K562 (cell line): ENCODE measurements at regions not wholly inside any gene's neighbourhood (a gene's known extent, or its start where the extent isn't known, plus 50 kb on each side); places are given as distances from the start of the nearest gene placed in this dataset.

Source experiments
- ATAC-seq: fragments of 200-7000 bp; cut with Tn5 transposase; 3 replicates; pipeline ENCODE4 v1.9.1; 2020; ENCODE audit warnings: moderate library complexity
- BruUV-seq: library from RNA; stranded (reverse); fragments of 400-500 nt; replicated peaks from 2 replicates; lab custom pipeline; 2021; lab: Mats Ljungman, UMichigan
- CTCF ChIA-PET: fragments of 300-600 bp; formaldehyde crosslinking; extraction: SDS; loops from one replicate; lab custom pipeline; 2021; ENCODE audit warnings: low intra/inter-chr PET ratio; lab: Yijun Ruan, JAX
- POLR2A ChIA-PET: fragments of 300-600, 350-650 bp; sonication (Branson Sonifier 250); formaldehyde crosslinking; extraction: SDS; loops from one replicate; lab custom pipeline; 2021; ENCODE audit warnings: antibody characterized with exemption, inconsistent platforms; lab: Yijun Ruan, JAX
- DNase-seq, 4 experiments: peaks; one replicate each; pipeline versions ENCODE4 v3.0.0 to v3.0.0-alpha.2; 2011 to 2018; ENCODE audit warnings: low spot score in 3 of 4, mixed read lengths in 3 of 4; ENCODE audit errors: extremely low read depth in 1 of 4
- FAIRE-seq: peaks from 2 replicates; lab custom pipeline; 2011; peaks lifted over from hg19 to GRCh38; lab: Jason Lieb, UNC
- H2AFZ ChIP-seq: 2 replicates; pipeline ENCODE4 v1.6.0; 2011; ENCODE audit warnings: low read depth, low read length, control low read depth, inconsistent platforms
- H3K27ac ChIP-seq: fragments of 200-600 bp; 3 replicates; pipeline ENCODE4 v1.8.0; 2011; ENCODE audit warnings: low read depth, mild to moderate bottlenecking, control low read depth, inconsistent platforms, low read length, moderate library complexity, mixed read lengths; ENCODE audit errors: extremely low read depth
- H3K27me3 ChIP-seq, 2 experiments: fragments of 300-600 bp in 1 of 2; 2 replicates in 1 of 2; 3 replicates in 1 of 2; pipeline versions ENCODE4 v1.6.0 to v1.8.0; 2011; ENCODE audit warnings: inconsistent platforms in 2 of 2, low read length in 2 of 2, mild to moderate bottlenecking in 1 of 2, mixed read lengths in 1 of 2, moderate library complexity in 1 of 2; ENCODE audit not compliant: control insufficient read depth in 2 of 2, insufficient read depth in 2 of 2
- H3K36me3 ChIP-seq: fragments of 300-600 bp; 3 replicates; pipeline ENCODE4 v1.8.0; 2011; ENCODE audit warnings: mild to moderate bottlenecking, low read length, inconsistent platforms; ENCODE audit not compliant: control insufficient read depth, insufficient read depth
- H3K4me1 ChIP-seq, 2 experiments: fragments of 200-600 bp in 1 of 2; replicated peaks in 1 of 2; 2 replicates in 1 of 2; 3 replicates in 1 of 2; pipeline versions ENCODE4 v1.5.1 to v1.8.0; 2011; ENCODE audit warnings: inconsistent platforms in 2 of 2, low read length in 2 of 2, mild to moderate bottlenecking in 1 of 2, mixed read lengths in 1 of 2, moderate library complexity in 1 of 2; ENCODE audit not compliant: control insufficient read depth in 2 of 2, insufficient read depth in 2 of 2
- H3K4me2 ChIP-seq: 2 replicates; pipeline ENCODE4 v1.6.1; 2011; ENCODE audit warnings: low read length, control low read depth, inconsistent platforms, mixed read lengths; ENCODE audit not compliant: insufficient read depth
- H3K4me3 ChIP-seq: fragments of 200-600 bp; sonication (generic), shearing (Covaris generic); 2 replicates; pipeline ENCODE4 v1.5.1; 2016; ENCODE audit warnings: control low read depth, inconsistent platforms
- H3K79me2 ChIP-seq: fragments of 200-600 bp; 3 replicates; pipeline ENCODE4 v1.8.0; 2011; ENCODE audit warnings: low read length, inconsistent platforms; ENCODE audit not compliant: control insufficient read depth, insufficient read depth
- H3K9ac ChIP-seq, 2 experiments: 2 replicates each; pipeline versions ENCODE4 v1.6.0 to v1.6.1; 2011; ENCODE audit warnings: low read depth in 2 of 2, low read length in 2 of 2, control low read depth in 1 of 2, inconsistent platforms in 1 of 2, mild to moderate bottlenecking in 1 of 2, mixed read lengths in 1 of 2; ENCODE audit not compliant: insufficient read depth in 1 of 2
- H3K9me1 ChIP-seq: one replicate; pipeline ENCODE4 v1.6.0; 2011; ENCODE audit warnings: inconsistent platforms, mild to moderate bottlenecking, low read length, moderate library complexity; ENCODE audit not compliant: control insufficient read depth, insufficient read depth
- H3K9me3 ChIP-seq: replicated peaks from 2 replicates; pipeline ENCODE4 v1.5.1; 2011; ENCODE audit warnings: low read depth, low read length, inconsistent platforms; ENCODE audit not compliant: control insufficient read depth, insufficient read depth
- H4K20me1 ChIP-seq: replicated peaks from 2 replicates; pipeline ENCODE4 v1.6.1; 2011; ENCODE audit warnings: low read length, inconsistent platforms, mixed read lengths; ENCODE audit not compliant: control insufficient read depth, insufficient read depth
- ATF7 ChIP-seq: fragments of 450-650 bp; IDR thresholded peaks from 2 replicates; pipeline ENCODE4 v1.7.1; 2014; ENCODE audit warnings: mild to moderate bottlenecking, moderate library complexity
- CBFB ChIP-seq: sonication (generic); formaldehyde crosslinking; IDR thresholded peaks from 2 replicates; pipeline ENCODE4 v1.4.0; 2020; ENCODE audit warnings: mild to moderate bottlenecking, missing genetic modification reagents
- DMBX1 ChIP-seq: fragments of 250-450 bp; sonication (Bioruptor Pico); IDR thresholded peaks from 2 replicates; pipeline ENCODE4 v1.8.0; 2022; ENCODE audit warnings: inconsistent platforms, mild to moderate bottlenecking, moderate library complexity, borderline replicate concordance
- E2F4 ChIP-seq: sonication (generic); formaldehyde crosslinking; IDR thresholded peaks from 2 replicates; pipeline ENCODE4 v1.8.0; 2022; ENCODE audit warnings: mild to moderate bottlenecking, low read depth, missing genetic modification reagents
- ELK1 ChIP-seq: sonication (generic); formaldehyde crosslinking; IDR thresholded peaks from 2 replicates; pipeline ENCODE4 v1.8.1; 2022; ENCODE audit warnings: missing genetic modification reagents
- JUNB ChIP-seq: fragments of 450-650 bp; formaldehyde crosslinking; conservative IDR thresholded peaks from 2 replicates; pipeline ENCODE4 v1.4.0; 2020; ENCODE audit warnings: mild to moderate bottlenecking
- MBD2 ChIP-seq: sonication (generic); IDR thresholded peaks from 2 replicates; pipeline ENCODE4 v1.6.1; 2016; ENCODE audit warnings: low read depth, borderline replicate concordance
- MTF1 ChIP-seq: fragments of 250-450 bp; sonication (Bioruptor Pico); IDR thresholded peaks from 2 replicates; pipeline ENCODE4 v1.9.0; 2021; ENCODE audit warnings: moderate library complexity, mild to moderate bottlenecking, inconsistent platforms, borderline replicate concordance
- PHTF2 ChIP-seq: fragments of 250-450 bp; sonication (Bioruptor Pico); IDR thresholded peaks from 2 replicates; pipeline ENCODE4 v1.5.0; 2021; ENCODE audit warnings: mild to moderate bottlenecking
- SMAD1 ChIP-seq: fragments of 150-350 bp; IDR thresholded peaks from 2 replicates; pipeline ENCODE4 v1.6.1; 2014; ENCODE audit warnings: low read length, low read depth; ENCODE audit not compliant: partially characterized antibody
- SOX6 ChIP-seq: fragments of 450-650 bp; IDR thresholded peaks from 2 replicates; pipeline ENCODE4 v1.6.1; 2014; ENCODE audit warnings: mild to moderate bottlenecking
- TAL1 ChIP-seq: fragments of 450-650 bp; IDR thresholded peaks from 2 replicates; pipeline ENCODE4 v1.6.1; 2016; ENCODE audit warnings: mild to moderate bottlenecking
- TRIM28 ChIP-seq: fragments of 450-650 bp; IDR thresholded peaks from 2 replicates; pipeline ENCODE4 v1.6.1; 2017
- U2AF2 ChIP-seq: fragments of 200-400 bp; formaldehyde crosslinking; optimal IDR thresholded peaks from 2 replicates; pipeline ENCODE3; 2017; ENCODE audit warnings: low read depth, mild to moderate bottlenecking, low read length
- ZKSCAN1 ChIP-seq: fragments of 150-350 bp; IDR thresholded peaks from 2 replicates; pipeline ENCODE4 v1.6.1; 2016; ENCODE audit warnings: low read depth, low read length
- ZNF121 ChIP-seq: sonication (generic); formaldehyde crosslinking; conservative IDR thresholded peaks from 2 replicates; pipeline ENCODE4 v1.8.0; 2022; ENCODE audit warnings: missing genetic modification reagents
- ZNF197 ChIP-seq: fragments of 200-800 bp; sonication (Bioruptor generic); IDR thresholded peaks from 2 replicates; pipeline ENCODE4 v1.6.1; 2016; ENCODE audit warnings: low read depth, missing genetic modification characterization, missing compliant biosample characterization
- ZNF445 ChIP-seq: fragments of 250-450 bp; sonication (Bioruptor Pico); IDR thresholded peaks from 2 replicates; pipeline ENCODE4 v1.4.0; 2020; ENCODE audit warnings: low read depth, mild to moderate bottlenecking, moderate library complexity
- ZNF740 ChIP-seq, 3 experiments: fragments of 200-800 bp in 1 of 3; sonication (Bioruptor generic) in 1 of 3; sonication (generic) in 1 of 3; formaldehyde crosslinking in 1 of 3; IDR thresholded peaks; 2 replicates each; pipeline versions ENCODE4 v1.6.1 to v1.8.0; 2016 to 2022; ENCODE audit warnings: mild to moderate bottlenecking in 2 of 3, missing compliant biosample characterization in 2 of 3, missing genetic modification characterization in 2 of 3, missing genetic modification reagents in 1 of 3
- WGBS: fragments of 100-300 bp; shearing (Covaris generic); methylation state at CpG from one replicate; pipeline ENCODE4 v1.1.6; 2016; ENCODE audit warnings: low coverage, mixed read lengths; ENCODE audit not compliant: insufficient coverage; ENCODE audit errors: missing lambda C conversion rate; 5-methylcytosine and 5-hydroxymethylcytosine counted together
- in situ Hi-C: fragments of 300-500 bp; cut with MboI; formaldehyde crosslinking; loops from 4 replicates; pipeline ENCODE4 v1.15.0; 2018; ENCODE audit warnings: inconsistent platforms, mixed read lengths
- intact Hi-C: fragments of 100-400 bp; cut with micrococcal nuclease; formaldehyde crosslinking; loops from 2 replicates; pipeline ENCODE4 v1.14.2; 2022

GRCh38 chr11:90844041-90844440, 621.2 kb upstream of the CHORDC1 start:
- intact Hi-C loops (no loop called here), in situ Hi-C loops (no loop called here)
- Histone ChIP-seq H3K4me1 (no peaks in the 10 kb centered on the region), H3K9me1 (no peaks in the 10 kb centered on the region), H3K79me2 (no peaks in the 10 kb centered on the region), H3K27ac (no peak overlapping the region), H3K4me3 (no peak overlapping the region), H2AFZ (no peak overlapping the region), H3K9me3 (no peaks in the 10 kb centered on the region), H4K20me1 (no peaks in the 10 kb centered on the region)
- CTCF ChIA-PET: no interaction called here
- DNase-seq: no peak
- 5% methylated on average over 3 of the region's 3 CpGs for WGBS
- TF ChIP-seq ZKSCAN1: no peak
- TF ChIP-seq ELK1: no peak
- TF ChIP-seq U2AF2: no peak
- no peak for TF ChIP-seq MBD2
- no peak for TF ChIP-seq JUNB
- no peak for TF ChIP-seq ZNF121 (CRISPR knock-in tag)
- no peak for TF ChIP-seq E2F4
- no peak for TF ChIP-seq ZNF197
- no peak for TF ChIP-seq DMBX1 (CRISPR knock-in tag)
- TF ChIP-seq SMAD1: no peak
- TF ChIP-seq CBFB (CRISPR knock-in tag): no peak
- TF ChIP-seq ATF7: no peak
- no peak for TF ChIP-seq ZNF445 (CRISPR knock-in tag)
- no peak for TF ChIP-seq TAL1
- TF ChIP-seq TRIM28: no peak
- no peak for TF ChIP-seq ZNF740 (CRISPR knock-in tag; IDR thresholded peaks at IDR 0.05)
- no peak for TF ChIP-seq ZNF740 (tag; IDR thresholded peaks at IDR 0.05)
- TF ChIP-seq MTF1 (CRISPR knock-in tag): no peak
- no peak for TF ChIP-seq SOX6
- no peak for TF ChIP-seq PHTF2 (CRISPR knock-in tag)
- TF ChIP-seq, all 486 proteins: peak for 0
- no peaks in the 10 kb centered on the region for H3K27me3 ChIP-seq
- no peak overlapping the region for H3K4me2 ChIP-seq
- FAIRE-seq: no peak
- no peak for ATAC-seq
- POLR2A ChIA-PET: no interaction called here
- no TSS peak for BruUV-seq
- H3K36me3 ChIP-seq: no peaks in the 10 kb centered on the region
- no peak overlapping the region for H3K9ac ChIP-seq
